ENCODE measurements at regions not wholly inside any gene's neighbourhood (a gene's known extent, or its start where the extent isn't known, plus 50 kb on each side); places are given as distances from the start of the nearest gene placed in this dataset.

GRCh38 chr9:28820741-28821140, 1247.5 kb upstream of the C9orf72 start:
- no peaks in the 10 kb centered on the region for H3K36me3 Mint-ChIP-seq (ENCODE audit: insufficient read depth, unreplicated experiment)
- DNase-seq = no peak
- H3K4me3 Mint-ChIP-seq (ENCODE audit: unreplicated experiment) = no peak overlapping the region
- no peak for TF ChIP-seq CTCF (IDR thresholded peaks at IDR 0.05; ENCODE audit: insufficient read depth in 1 of 2, low read depth in 1 of 2, low read length in 1 of 2, severe bottlenecking in 1 of 2, unreplicated experiment in 1 of 2)
- H3K9me3 ChIP-seq = no peaks in the 10 kb centered on the region
- no peaks in the 10 kb centered on the region for H3K4me1 Mint-ChIP-seq (ENCODE audit: low read depth, unreplicated experiment)
- H3K4me3 ChIP-seq (ENCODE audit: low read depth, low read length) = no peak overlapping the region
- CTCF ChIA-PET = no interaction called here
- H3K27me3 Mint-ChIP-seq (ENCODE audit: insufficient read depth, unreplicated experiment) = peaks cover 2% of the 10 kb centered on the region
- no peak overlapping the region for H3K27ac Mint-ChIP-seq (ENCODE audit: unreplicated experiment)
- no peaks in the 10 kb centered on the region for H3K4me1 ChIP-seq
- BruUV-seq (replicated peaks) = no TSS peak
- H3K9me3 Mint-ChIP-seq (ENCODE audit: unreplicated experiment) = peaks cover 9% of the 10 kb centered on the region
- H3K36me3 ChIP-seq (ENCODE audit: control insufficient read depth, insufficient read depth, low read length) = no peaks in the 10 kb centered on the region
- H3K27me3 ChIP-seq (replicated peaks; ENCODE audit: control insufficient read depth, insufficient read depth, low read length) = no peaks in the 10 kb centered on the region
- POLR2A ChIA-PET = no interaction called here
- intact Hi-C loops (cut with micrococcal nuclease; ENCODE audit: unreplicated experiment) = no loop called here

GRCh38 chr9:28821240-28821639, 1248.0 kb upstream of the C9orf72 start:
- no peaks in the 10 kb centered on the region for H3K36me3 Mint-ChIP-seq (ENCODE audit: insufficient read depth, unreplicated experiment)
- Histone ChIP-seq H3K4me3 (ENCODE audit: low read depth, low read length) (no peak overlapping the region), H3K4me1 (no peaks in the 10 kb centered on the region), H3K36me3 (ENCODE audit: control insufficient read depth, insufficient read depth, low read length) (no peaks in the 10 kb centered on the region), H3K9me3 (no peaks in the 10 kb centered on the region), H3K27me3 (replicated peaks; ENCODE audit: control insufficient read depth, insufficient read depth, low read length) (no peaks in the 10 kb centered on the region)
- no peak for DNase-seq
- H3K4me3 Mint-ChIP-seq (ENCODE audit: unreplicated experiment) = no peak overlapping the region
- TF ChIP-seq CTCF (IDR thresholded peaks at IDR 0.05; ENCODE audit: insufficient read depth in 1 of 2, low read depth in 1 of 2, low read length in 1 of 2, severe bottlenecking in 1 of 2, unreplicated experiment in 1 of 2) = no peak
- BruUV-seq (replicated peaks) = no TSS peak
- no peak overlapping the region for H3K27ac Mint-ChIP-seq (ENCODE audit: unreplicated experiment)
- CTCF ChIA-PET = no interaction called here
- intact Hi-C loops (cut with micrococcal nuclease; ENCODE audit: unreplicated experiment) = no loop called here
- H3K27me3 Mint-ChIP-seq (ENCODE audit: insufficient read depth, unreplicated experiment) = peaks cover 2% of the 10 kb centered on the region
- H3K4me1 Mint-ChIP-seq (ENCODE audit: low read depth, unreplicated experiment) = no peaks in the 10 kb centered on the region
- POLR2A ChIA-PET = no interaction called here
- H3K9me3 Mint-ChIP-seq (ENCODE audit: unreplicated experiment) = peaks cover 9% of the 10 kb centered on the region

GRCh38 chr9:28824432-28824963, 1251.2 kb upstream of the C9orf72 start:
- no peaks in the 10 kb centered on the region for H3K4me1 Mint-ChIP-seq (ENCODE audit: low read depth, unreplicated experiment)
- H3K4me3 Mint-ChIP-seq (ENCODE audit: unreplicated experiment) = no peak overlapping the region
- no peaks in the 10 kb centered on the region for H3K36me3 Mint-ChIP-seq (ENCODE audit: insufficient read depth, unreplicated experiment)
- no peaks in the 10 kb centered on the region for H3K27me3 ChIP-seq (replicated peaks; ENCODE audit: control insufficient read depth, insufficient read depth, low read length)
- BruUV-seq (replicated peaks) = no TSS peak
- no peak overlapping the region for H3K4me3 ChIP-seq (ENCODE audit: low read depth, low read length)
- ChIA-PET CTCF (no interaction called here), POLR2A (no interaction called here)
- no peaks in the 10 kb centered on the region for H3K4me1 ChIP-seq
- no peak for TF ChIP-seq CTCF (IDR thresholded peaks at IDR 0.05; ENCODE audit: insufficient read depth in 1 of 2, low read depth in 1 of 2, low read length in 1 of 2, severe bottlenecking in 1 of 2, unreplicated experiment in 1 of 2)
- H3K36me3 ChIP-seq (ENCODE audit: control insufficient read depth, insufficient read depth, low read length) = no peaks in the 10 kb centered on the region
- H3K9me3 ChIP-seq = no peaks in the 10 kb centered on the region
- H3K9me3 Mint-ChIP-seq (ENCODE audit: unreplicated experiment) = peaks cover 1% of the 10 kb centered on the region
- no peak for DNase-seq
- intact Hi-C loops (cut with micrococcal nuclease; ENCODE audit: unreplicated experiment) = no loop called here
- H3K27ac Mint-ChIP-seq (ENCODE audit: unreplicated experiment) = no peak overlapping the region
- H3K27me3 Mint-ChIP-seq (ENCODE audit: insufficient read depth, unreplicated experiment) = peaks cover 2% of the 10 kb centered on the region
